GM12864 (cell line): ENCODE measurements at regions not wholly inside any gene's neighbourhood (a gene's known extent, or its start where the extent isn't known, plus 50 kb on each side); places are given as distances from the start of the nearest gene placed in this dataset.

Experiments used
- DNase-seq: peaks from one replicate; pipeline ENCODE4 v3.0.0-alpha.2; 2011; ENCODE audit warnings: low read depth
- H3K4me3 ChIP-seq: 2 replicates; pipeline ENCODE4 v1.5.1; 2011; ENCODE audit warnings: mild to moderate bottlenecking, low read depth, low read length, control low read depth
- TF ChIP-seq, protein P1 (sequence below): IDR thresholded peaks from 2 replicates; pipeline ENCODE4 v1.5.1; 2011; ENCODE audit warnings: low read depth, mild to moderate bottlenecking, moderate library complexity, low read length, control low read depth, inconsistent platforms; ENCODE audit errors: missing control alignments

DNA sequence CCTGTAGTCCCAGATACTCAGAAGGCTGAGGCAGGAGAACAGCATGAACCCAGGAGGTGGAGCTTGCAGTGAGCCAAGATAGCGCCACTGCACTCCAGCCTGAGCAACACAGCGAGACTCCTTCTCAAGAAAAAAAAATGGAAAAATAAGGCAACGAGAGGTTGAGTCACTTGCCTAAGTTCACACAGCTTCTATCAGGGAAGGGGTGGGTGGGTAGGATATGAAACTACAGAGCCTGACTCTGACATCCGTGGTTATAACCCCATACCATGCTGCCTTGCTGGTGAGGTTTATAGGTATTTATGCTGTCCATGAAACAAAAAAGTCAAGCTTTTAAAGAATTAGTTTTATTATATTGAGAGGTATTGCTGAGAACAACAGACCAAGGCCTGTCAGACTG is 61.5 kb upstream of the RAB4A start:
- no peak for DNase-seq
- H3K4me3 ChIP-seq = no peak overlapping the region
- TF ChIP-seq, protein P1, sequence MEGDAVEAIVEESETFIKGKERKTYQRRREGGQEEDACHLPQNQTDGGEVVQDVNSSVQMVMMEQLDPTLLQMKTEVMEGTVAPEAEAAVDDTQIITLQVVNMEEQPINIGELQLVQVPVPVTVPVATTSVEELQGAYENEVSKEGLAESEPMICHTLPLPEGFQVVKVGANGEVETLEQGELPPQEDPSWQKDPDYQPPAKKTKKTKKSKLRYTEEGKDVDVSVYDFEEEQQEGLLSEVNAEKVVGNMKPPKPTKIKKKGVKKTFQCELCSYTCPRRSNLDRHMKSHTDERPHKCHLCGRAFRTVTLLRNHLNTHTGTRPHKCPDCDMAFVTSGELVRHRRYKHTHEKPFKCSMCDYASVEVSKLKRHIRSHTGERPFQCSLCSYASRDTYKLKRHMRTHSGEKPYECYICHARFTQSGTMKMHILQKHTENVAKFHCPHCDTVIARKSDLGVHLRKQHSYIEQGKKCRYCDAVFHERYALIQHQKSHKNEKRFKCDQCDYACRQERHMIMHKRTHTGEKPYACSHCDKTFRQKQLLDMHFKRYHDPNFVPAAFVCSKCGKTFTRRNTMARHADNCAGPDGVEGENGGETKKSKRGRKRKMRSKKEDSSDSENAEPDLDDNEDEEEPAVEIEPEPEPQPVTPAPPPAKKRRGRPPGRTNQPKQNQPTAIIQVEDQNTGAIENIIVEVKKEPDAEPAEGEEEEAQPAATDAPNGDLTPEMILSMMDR = no peak

GRCh38 chr1:229209816-229210215 is 61.1 kb upstream of the RAB4A start:
- TF ChIP-seq, protein P1 = no peak
- H3K4me3 ChIP-seq = no peak overlapping the region
- no peak for DNase-seq

GRCh38 chr1:229210844-229211243 is 60.1 kb upstream of the RAB4A start:
- DNase-seq = no peak
- no peak overlapping the region for H3K4me3 ChIP-seq
- TF ChIP-seq, protein P1 = no peak

GRCh38 chr1:229213797-229214196 is 57.1 kb upstream of the RAB4A start:
- H3K4me3 ChIP-seq = no peak overlapping the region
- TF ChIP-seq, protein P1 = no peak
- no peak for DNase-seq

GRCh38 chr1:229217716-229218115 is 53.2 kb upstream of the RAB4A start:
- no peak overlapping the region for H3K4me3 ChIP-seq
- DNase-seq = no peak
- TF ChIP-seq, protein P1 = no peak

GRCh38 chr1:229218612-229219025 is 52.3 kb upstream of the RAB4A start:
- DNase-seq = no peak
- TF ChIP-seq, protein P1 = no peak
- H3K4me3 ChIP-seq = no peak overlapping the region

- TF ChIP-seq, protein P1 = no peak
- H3K4me3 ChIP-seq = no peak overlapping the region
- DNase-seq = no peak
Measured at GRCh38 chr1:229220163-229220846, 50.6 kb upstream of the RAB4A start.
